ENCODE measurements at regions not wholly inside any gene's neighbourhood (a gene's known extent, or its start where the extent isn't known, plus 50 kb on each side); places are given as distances from the start of the nearest gene placed in this dataset.

DNA sequence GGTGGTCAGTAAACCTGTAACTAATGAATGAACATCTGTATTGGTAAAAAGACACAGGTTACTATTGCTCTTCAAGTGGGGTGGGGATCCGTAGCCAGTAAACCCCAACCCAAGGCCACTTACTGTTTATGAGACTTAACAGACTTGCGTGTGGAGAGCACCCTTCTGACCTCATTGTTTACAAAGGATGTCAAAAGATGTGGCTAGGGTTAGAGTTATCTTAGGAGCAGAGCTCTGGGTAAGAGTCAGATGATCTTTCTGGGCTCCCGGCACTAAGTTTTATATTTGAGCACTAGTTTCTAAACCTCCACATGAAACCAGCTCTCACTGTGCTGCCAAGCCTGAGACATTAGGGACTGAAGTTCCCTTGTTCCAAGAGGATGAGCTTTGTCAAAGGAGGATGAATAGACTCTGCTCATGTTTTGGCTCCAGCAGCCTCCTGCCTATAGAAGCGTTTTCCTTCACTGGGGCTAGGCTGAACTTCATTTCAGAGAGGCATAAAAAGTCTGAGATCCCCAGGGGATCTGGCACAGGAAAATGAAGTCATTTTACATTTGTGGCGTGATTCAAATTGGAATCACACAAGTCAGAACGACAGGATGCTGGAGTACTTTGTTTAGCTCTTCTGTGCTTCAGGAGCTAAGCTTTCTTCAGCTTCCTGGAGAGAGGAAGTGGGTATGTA is 403.1 kb upstream of the TRIB2 start:
- no peaks in the 10 kb centered on the region for H3K36me3 Mint-ChIP-seq (ENCODE audit: low read depth)
- intact Hi-C loops (cut with micrococcal nuclease), result no loop called here
- H3K27ac Mint-ChIP-seq, result no peak overlapping the region
- H3K27me3 Mint-ChIP-seq (ENCODE audit: low read depth), result peaks cover 27% of the 10 kb centered on the region
- H3K4me3 Mint-ChIP-seq (ENCODE audit: low read depth), result no peak overlapping the region
- DNase-seq (ENCODE audit: low spot score), result no peak
- H3K9me3 Mint-ChIP-seq, result no peaks in the 10 kb centered on the region
- H3K4me1 Mint-ChIP-seq (ENCODE audit: low read depth), result peaks cover 28% of the 10 kb centered on the region

DNA sequence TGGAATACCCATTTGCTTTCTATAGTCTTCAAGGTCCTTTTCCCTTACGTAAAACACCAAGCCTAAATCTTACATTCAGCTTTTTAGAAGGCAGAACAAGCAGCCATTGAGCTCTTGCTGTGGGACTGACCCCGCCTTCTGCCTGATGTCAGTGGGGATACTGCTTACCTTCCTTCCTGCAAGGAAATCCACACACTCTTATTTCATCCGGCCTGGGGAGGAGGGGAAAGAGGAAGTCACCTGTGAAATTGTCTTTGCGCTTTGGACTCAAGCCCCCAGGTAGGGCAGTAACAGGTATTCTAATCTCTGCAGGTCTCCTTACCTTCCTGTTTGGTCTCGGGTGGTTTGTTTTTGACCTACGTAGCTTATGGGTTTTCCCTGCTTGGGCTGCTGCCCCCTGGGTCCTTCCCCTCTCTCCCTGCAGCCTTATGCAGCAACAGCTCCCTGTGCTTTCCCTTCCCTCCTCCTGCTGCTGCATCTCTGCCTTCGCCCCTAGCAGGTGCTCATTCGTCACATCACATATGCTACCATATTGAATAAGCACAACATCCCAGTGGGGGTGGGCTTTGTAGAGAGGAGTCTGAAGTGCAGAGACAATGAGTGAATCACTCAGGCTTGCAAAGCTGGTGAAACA is 402.5 kb upstream of the TRIB2 start:
- no peak overlapping the region for H3K27ac Mint-ChIP-seq
- no peak overlapping the region for H3K4me3 Mint-ChIP-seq (ENCODE audit: low read depth)
- H3K27me3 Mint-ChIP-seq (ENCODE audit: low read depth), result peaks cover 25% of the 10 kb centered on the region

DNA sequence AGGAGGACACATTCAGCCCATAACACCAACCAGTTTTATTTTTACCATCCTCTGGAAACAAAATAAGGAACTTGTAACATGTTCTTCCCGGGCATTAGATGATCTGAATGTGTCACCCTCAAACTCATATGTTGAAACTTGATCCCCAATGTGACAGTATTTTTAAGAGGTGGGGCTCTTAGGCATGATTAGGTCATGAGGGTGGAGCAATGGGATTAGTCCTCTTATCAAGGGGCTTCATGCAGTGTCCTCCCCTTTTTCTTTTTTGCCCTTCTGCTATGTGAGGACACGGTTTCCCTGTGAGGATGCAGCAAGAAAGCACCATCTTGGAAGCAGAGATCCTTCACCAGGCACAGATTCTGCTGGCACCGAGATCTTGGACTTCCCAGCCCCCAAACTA is 401.5 kb upstream of the TRIB2 start:
- H3K27ac Mint-ChIP-seq, result no peak overlapping the region
- H3K27me3 Mint-ChIP-seq (ENCODE audit: low read depth), result peaks cover 27% of the 10 kb centered on the region
- no peaks in the 10 kb centered on the region for H3K36me3 Mint-ChIP-seq (ENCODE audit: low read depth)
- intact Hi-C loops (cut with micrococcal nuclease), result no loop called here
- peaks cover 21% of the 10 kb centered on the region for H3K4me1 Mint-ChIP-seq (ENCODE audit: low read depth)
- H3K9me3 Mint-ChIP-seq, result no peaks in the 10 kb centered on the region
- no peak overlapping the region for H3K4me3 Mint-ChIP-seq (ENCODE audit: low read depth)
- no peak for DNase-seq (ENCODE audit: low spot score)

More for the DNA sequence above, 402.5 kb upstream of the TRIB2 start:
- Mint-ChIP-seq H3K36me3 (ENCODE audit: low read depth) (no peaks in the 10 kb centered on the region), H3K4me1 (ENCODE audit: low read depth) (peaks cover 23% of the 10 kb centered on the region), H3K9me3 (no peaks in the 10 kb centered on the region)
- DNase-seq (ENCODE audit: low spot score), result no peak
- intact Hi-C loops (cut with micrococcal nuclease), result no loop called here

DNA sequence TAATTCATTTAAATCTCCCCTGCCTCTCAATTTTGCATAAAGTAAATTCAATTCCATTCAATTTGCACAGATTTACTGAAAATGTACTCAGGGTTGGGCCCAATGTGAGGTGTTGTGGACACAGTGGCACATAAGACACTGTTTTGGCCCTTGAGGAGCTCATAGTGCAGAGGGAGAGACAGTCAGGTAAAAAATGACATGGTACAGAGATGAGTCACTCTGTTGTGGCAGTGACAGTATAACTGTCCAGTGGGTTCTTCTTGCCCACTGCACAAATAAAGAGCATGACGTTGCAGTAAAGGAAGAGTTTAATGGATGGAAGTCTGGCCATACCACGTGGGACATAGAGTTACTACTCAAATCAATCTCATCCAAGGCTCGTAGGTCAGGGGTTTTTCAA is 400.3 kb upstream of the TRIB2 start:
- Mint-ChIP-seq H3K27ac (no peak overlapping the region), H3K4me1 (ENCODE audit: low read depth) (peaks cover 14% of the 10 kb centered on the region), H3K4me3 (ENCODE audit: low read depth) (no peak overlapping the region), H3K36me3 (ENCODE audit: low read depth) (no peaks in the 10 kb centered on the region), H3K27me3 (ENCODE audit: low read depth) (peaks cover 29% of the 10 kb centered on the region), H3K9me3 (no peaks in the 10 kb centered on the region)
- no peak for DNase-seq (ENCODE audit: low spot score)
- intact Hi-C loops (cut with micrococcal nuclease), result no loop called here

DNA sequence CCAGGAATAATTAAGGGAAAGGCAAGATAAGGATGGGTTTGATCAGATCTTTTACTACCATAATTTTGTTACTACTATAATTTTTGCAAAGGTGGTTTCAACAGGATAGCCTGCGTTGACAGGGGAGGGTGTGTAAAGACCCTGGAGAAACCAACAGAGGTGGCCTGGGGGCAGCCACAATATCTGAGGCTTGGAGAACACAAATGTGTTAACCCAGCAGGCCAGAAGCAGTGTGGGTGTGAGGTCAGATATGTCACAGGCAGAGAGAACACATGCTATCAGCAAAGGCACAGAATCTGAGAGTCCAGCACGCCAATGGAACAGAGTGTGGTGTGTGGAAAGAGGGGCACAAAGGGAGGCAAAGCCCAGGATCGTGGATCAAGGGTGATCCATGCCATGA is 399.4 kb upstream of the TRIB2 start:
- no peak overlapping the region for H3K4me3 Mint-ChIP-seq (ENCODE audit: low read depth)
- peaks cover 32% of the 10 kb centered on the region for H3K27me3 Mint-ChIP-seq (ENCODE audit: low read depth)
- H3K27ac Mint-ChIP-seq, result no peak overlapping the region
- H3K36me3 Mint-ChIP-seq (ENCODE audit: low read depth), result no peaks in the 10 kb centered on the region
- peaks cover 14% of the 10 kb centered on the region for H3K4me1 Mint-ChIP-seq (ENCODE audit: low read depth)
- H3K9me3 Mint-ChIP-seq, result no peaks in the 10 kb centered on the region
- no peak for DNase-seq (ENCODE audit: low spot score)
- intact Hi-C loops (cut with micrococcal nuclease), result no loop called here

DNA sequence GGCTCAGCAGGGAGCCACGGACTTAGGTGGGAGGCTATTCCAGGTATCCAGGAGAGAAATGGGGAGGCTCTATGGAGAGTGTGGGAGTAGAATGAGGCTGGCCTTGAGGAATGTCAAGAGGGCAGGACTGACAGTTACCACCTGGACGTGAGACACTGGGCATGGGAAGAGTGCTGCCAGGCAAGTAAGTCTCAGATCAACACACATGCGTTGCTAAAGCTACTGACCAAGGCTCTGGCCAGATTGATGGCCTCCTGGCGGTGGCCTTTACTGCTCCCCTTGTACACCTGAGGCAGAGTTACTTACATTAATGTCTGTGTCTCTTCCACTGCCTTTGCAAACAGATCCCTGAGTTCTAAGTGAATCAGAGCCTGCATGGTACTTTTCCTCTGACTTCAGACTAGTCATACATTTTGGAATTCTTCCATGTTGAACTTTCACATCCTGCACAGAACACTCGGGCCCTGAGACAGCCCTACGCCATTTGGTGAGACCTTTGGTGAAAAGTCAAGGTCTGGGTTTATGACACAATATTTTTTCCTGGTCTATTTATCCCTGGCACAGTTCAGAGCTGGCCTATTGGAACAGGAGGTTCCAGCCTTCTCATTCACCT is 398.8 kb upstream of the TRIB2 start:
- Mint-ChIP-seq H3K4me1 (ENCODE audit: low read depth) (peaks cover 11% of the 10 kb centered on the region), H3K27ac (no peak overlapping the region), H3K9me3 (no peaks in the 10 kb centered on the region), H3K27me3 (ENCODE audit: low read depth) (peaks cover 33% of the 10 kb centered on the region), H3K4me3 (ENCODE audit: low read depth) (no peak overlapping the region), H3K36me3 (ENCODE audit: low read depth) (no peaks in the 10 kb centered on the region)
- intact Hi-C loops (cut with micrococcal nuclease), result no loop called here
- DNase-seq (ENCODE audit: low spot score), result no peak

DNA sequence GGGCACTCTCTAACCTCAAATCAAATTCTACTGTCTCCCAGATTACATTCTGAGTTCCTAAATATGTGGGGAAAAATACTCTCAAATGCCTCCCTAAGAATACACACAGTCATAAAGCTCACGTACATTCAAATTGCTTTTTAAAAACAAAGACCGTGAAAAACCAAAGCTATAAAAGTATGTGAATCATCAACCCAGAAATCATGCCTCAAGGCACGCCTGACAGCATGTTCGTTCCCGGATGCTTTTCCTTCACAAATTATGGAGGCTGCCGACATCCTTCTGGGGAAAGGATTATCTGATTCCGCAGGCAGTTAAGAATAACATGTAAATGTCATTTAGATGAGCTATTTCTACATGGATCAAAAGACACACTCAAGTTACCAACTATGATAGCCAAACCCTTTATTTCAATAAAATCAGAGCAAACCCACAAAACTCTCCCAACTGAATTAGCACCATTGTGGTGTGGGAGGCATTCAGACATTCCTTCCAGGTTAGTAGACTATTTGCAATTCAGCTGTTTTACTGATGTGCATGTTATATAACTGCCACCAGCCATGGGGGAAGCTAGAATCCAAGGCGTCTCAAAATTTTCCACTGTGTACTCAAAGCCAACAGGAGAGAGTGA is 398.2 kb upstream of the TRIB2 start:
- intact Hi-C loops (cut with micrococcal nuclease), result no loop called here
- Mint-ChIP-seq H3K9me3 (no peaks in the 10 kb centered on the region), H3K36me3 (ENCODE audit: low read depth) (no peaks in the 10 kb centered on the region), H3K4me3 (ENCODE audit: low read depth) (no peak overlapping the region), H3K27ac (no peak overlapping the region), H3K27me3 (ENCODE audit: low read depth) (peaks cover 33% of the 10 kb centered on the region), H3K4me1 (ENCODE audit: low read depth) (peaks cover 7% of the 10 kb centered on the region)
- no peak for DNase-seq (ENCODE audit: low spot score)

DNA sequence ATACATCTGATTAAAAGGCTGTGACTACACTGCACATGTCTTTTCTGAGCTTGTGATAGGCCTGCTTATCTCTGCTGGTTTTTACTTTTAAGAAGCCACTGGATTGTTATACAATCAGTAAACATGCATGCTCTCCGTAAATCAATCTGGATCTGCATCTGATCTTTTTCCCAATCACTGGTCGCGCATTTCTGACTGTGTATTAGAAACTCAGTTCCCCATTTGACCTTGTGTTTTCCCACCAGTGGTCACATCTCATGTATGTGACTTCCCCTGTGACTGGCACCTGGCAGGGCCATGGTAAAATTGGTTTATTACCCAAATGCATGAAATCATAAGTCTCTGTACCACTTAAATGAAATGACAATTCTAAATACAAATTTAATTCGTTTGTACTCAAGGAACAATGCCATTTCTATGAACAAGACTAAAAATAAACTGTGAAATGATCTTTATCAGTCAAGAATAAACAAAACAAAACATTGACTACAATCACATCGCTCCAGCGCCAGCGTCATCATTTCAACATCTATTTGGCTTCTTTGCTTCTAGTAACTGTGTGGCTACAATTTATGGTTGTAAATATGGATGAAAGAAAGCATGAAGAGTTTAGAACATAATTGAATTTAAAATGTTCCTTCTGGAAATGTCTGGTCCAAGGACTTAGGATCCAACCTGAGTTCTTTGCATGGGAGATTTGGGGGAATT is 396.6 kb upstream of the TRIB2 start:
- H3K9me3 Mint-ChIP-seq, result no peaks in the 10 kb centered on the region
- no peak overlapping the region for H3K4me3 Mint-ChIP-seq (ENCODE audit: low read depth)
- H3K4me1 Mint-ChIP-seq (ENCODE audit: low read depth), result no peaks in the 10 kb centered on the region
- no peaks in the 10 kb centered on the region for H3K36me3 Mint-ChIP-seq (ENCODE audit: low read depth)
- peaks cover 26% of the 10 kb centered on the region for H3K27me3 Mint-ChIP-seq (ENCODE audit: low read depth)
- no peak for DNase-seq (ENCODE audit: low spot score)
- intact Hi-C loops (cut with micrococcal nuclease), result no loop called here
- no peak overlapping the region for H3K27ac Mint-ChIP-seq

DNA sequence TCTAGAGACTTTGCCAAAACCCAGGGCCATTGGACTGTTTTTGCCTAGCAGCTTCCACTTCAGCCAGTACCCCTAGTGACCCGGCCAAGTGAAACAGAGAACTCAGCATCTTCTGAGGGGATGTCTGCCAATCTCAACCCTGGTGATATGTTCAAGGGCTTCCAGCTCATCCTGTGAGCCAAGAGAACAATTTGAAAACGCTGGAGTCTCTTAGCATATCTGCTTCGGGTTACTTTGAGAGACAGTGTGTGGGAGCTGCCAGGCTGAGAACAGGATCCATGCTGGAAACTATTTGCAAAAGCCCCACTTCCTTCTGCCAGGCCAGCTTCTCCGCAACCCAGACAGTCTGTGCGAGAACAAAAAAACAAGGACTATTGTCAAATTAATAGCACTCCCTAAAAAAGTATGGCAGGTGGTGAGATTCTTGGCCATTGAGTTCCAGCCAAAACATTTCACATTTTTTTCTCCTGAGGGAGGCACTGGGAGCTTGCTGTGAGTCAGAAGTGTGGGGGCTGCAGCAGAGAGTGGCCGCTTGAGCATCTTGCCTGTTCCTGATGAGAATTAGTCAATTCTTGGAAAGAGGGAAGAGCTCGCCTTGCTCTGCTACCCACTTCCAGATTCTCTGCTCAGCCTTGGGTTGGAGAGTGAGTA is 395.6 kb upstream of the TRIB2 start:
- no peak overlapping the region for H3K27ac Mint-ChIP-seq
- H3K27me3 Mint-ChIP-seq (ENCODE audit: low read depth), result peaks cover 31% of the 10 kb centered on the region
- DNase-seq (ENCODE audit: low spot score), result no peak
- intact Hi-C loops (cut with micrococcal nuclease), result no loop called here
- H3K9me3 Mint-ChIP-seq, result no peaks in the 10 kb centered on the region
- no peaks in the 10 kb centered on the region for H3K36me3 Mint-ChIP-seq (ENCODE audit: low read depth)
- H3K4me3 Mint-ChIP-seq (ENCODE audit: low read depth), result no peak overlapping the region
- H3K4me1 Mint-ChIP-seq (ENCODE audit: low read depth), result no peaks in the 10 kb centered on the region

DNA sequence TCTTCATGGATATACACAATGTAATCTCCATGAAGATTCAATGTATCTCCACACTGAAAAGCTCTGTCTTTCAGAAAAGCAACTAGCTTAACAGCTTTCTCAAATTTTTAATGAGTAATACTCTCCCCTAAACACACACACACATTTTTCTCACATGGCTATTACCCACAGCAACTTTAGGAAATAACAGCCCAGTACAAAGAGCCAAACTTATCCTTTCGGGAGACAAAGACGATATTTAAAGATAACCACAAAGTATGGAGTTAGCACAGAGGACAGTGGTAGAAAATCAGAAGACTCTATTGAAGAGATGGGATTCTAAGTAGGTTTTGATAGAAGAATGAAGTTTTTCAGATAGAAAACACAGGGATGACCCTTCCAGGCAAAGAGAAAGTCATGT is 394.9 kb upstream of the TRIB2 start:
- no peak overlapping the region for H3K4me3 Mint-ChIP-seq (ENCODE audit: low read depth)
- no peak for DNase-seq (ENCODE audit: low spot score)
- peaks cover 36% of the 10 kb centered on the region for H3K27me3 Mint-ChIP-seq (ENCODE audit: low read depth)
- H3K36me3 Mint-ChIP-seq (ENCODE audit: low read depth), result no peaks in the 10 kb centered on the region
- no peaks in the 10 kb centered on the region for H3K9me3 Mint-ChIP-seq
- no peaks in the 10 kb centered on the region for H3K4me1 Mint-ChIP-seq (ENCODE audit: low read depth)
- intact Hi-C loops (cut with micrococcal nuclease), result no loop called here
- no peak overlapping the region for H3K27ac Mint-ChIP-seq

DNA sequence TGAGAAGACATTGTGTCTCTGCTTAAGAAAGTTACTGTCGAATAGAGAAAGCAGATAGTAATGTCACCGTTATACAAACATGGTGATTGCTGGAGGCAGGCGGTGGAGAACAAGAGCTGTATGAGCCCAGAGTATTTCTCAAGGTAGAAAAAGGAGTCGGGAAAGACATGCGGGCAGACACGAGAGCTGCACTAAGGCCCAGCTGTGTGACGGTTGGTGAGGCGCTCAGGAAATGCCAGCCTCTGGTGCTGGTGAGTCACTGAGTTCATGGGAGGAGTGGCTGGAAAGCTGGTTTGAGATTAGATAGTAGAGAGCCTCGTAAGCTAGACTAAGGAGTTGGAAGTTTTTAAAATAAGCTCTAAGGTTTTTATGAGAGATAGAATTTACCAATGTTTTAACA is 390.9 kb upstream of the TRIB2 start:
- H3K4me3 Mint-ChIP-seq (ENCODE audit: low read depth), result no peak overlapping the region
- intact Hi-C loops (cut with micrococcal nuclease), result no loop called here
- no peaks in the 10 kb centered on the region for H3K9me3 Mint-ChIP-seq
- H3K4me1 Mint-ChIP-seq (ENCODE audit: low read depth), result no peaks in the 10 kb centered on the region
- no peak for DNase-seq (ENCODE audit: low spot score)
- no peak overlapping the region for H3K27ac Mint-ChIP-seq
- no peaks in the 10 kb centered on the region for H3K36me3 Mint-ChIP-seq (ENCODE audit: low read depth)
- peaks cover 39% of the 10 kb centered on the region for H3K27me3 Mint-ChIP-seq (ENCODE audit: low read depth)

DNA sequence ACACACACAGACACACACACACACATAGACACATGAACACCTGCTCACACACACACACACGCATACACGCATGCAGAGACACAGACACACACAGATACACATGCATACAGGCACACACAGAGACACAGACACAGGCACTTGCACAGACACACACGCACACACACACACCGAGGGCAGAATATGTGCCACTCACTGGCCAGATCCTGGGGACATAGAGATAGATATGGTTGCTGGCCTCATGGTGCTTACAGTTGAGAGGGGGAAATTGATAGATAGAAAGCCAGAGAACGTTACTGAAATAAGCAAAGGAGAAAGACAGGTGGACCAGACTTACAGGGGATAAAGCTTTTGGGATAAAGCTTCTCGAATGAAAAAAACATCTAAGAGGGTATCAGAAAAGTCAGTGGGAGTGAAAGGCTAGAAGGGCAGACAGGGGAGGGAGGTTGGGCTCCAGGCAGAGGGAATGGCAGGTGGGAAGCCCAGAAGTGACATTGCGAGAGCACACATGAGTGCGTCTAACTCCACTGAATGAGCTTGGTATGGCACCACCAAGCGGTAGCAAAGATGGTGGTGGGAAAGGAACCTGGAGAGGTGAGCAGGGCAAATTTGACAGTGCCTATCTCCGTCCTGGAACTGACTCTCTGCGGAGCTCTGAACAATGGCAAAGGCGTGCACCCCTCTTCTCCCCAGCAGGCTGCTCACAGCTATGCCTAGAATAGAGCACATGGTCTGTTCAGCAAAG is 390.1 kb upstream of the TRIB2 start:
- Mint-ChIP-seq H3K36me3 (ENCODE audit: low read depth) (no peaks in the 10 kb centered on the region), H3K9me3 (peaks cover 3% of the 10 kb centered on the region), H3K4me3 (ENCODE audit: low read depth) (no peak overlapping the region), H3K27me3 (ENCODE audit: low read depth) (peaks cover 37% of the 10 kb centered on the region), H3K27ac (no peak overlapping the region), H3K4me1 (ENCODE audit: low read depth) (no peaks in the 10 kb centered on the region)
- no peak for DNase-seq (ENCODE audit: low spot score)
- intact Hi-C loops (cut with micrococcal nuclease), result no loop called here

Data from activated T-helper 2 cell treated with anti-CD3 and anti-CD28 coated beads, Interferon-gamma antibody, Interleukin-2, Interleukin-4, amounts not matched to agents 10 μg/mL and 5 μg/mL and 100 μg/mL, durations not matched to agents 14 hours and 24 hours and 36 hours (primary cell).